Dendritic cell treated with granulocyte-macrophage colony-stimulating factor and Interleukin-4, amounts not matched to agents 40 ng/mL and 50 ng/mL, for 4 days (primary cell): ENCODE measurements at regions not wholly inside any gene's neighbourhood (a gene's known extent, or its start where the extent isn't known, plus 50 kb on each side); places are given as distances from the start of the nearest gene placed in this dataset.

Source experiments
- H3K27ac Mint-ChIP-seq: one replicate; pipeline ENCODE4 v1.8.0; 2022; ENCODE audit warnings: mild to moderate bottlenecking, mixed read lengths
- H3K27me3 Mint-ChIP-seq: one replicate; pipeline ENCODE4 v1.8.0; 2022; ENCODE audit warnings: mild to moderate bottlenecking, mixed read lengths
- H3K36me3 Mint-ChIP-seq: one replicate; pipeline ENCODE4 v1.8.0; 2022; ENCODE audit warnings: low read depth, mixed read lengths
- H3K4me1 Mint-ChIP-seq: one replicate; pipeline ENCODE4 v1.8.0; 2022; ENCODE audit warnings: low read depth, mixed read lengths
- H3K4me3 Mint-ChIP-seq: one replicate; pipeline ENCODE4 v1.8.0; 2022; ENCODE audit warnings: mild to moderate bottlenecking, moderate library complexity, mixed read lengths
- H3K9me3 Mint-ChIP-seq: one replicate; pipeline ENCODE4 v1.8.0; 2022; ENCODE audit warnings: mixed read lengths
- intact Hi-C: fragments of 100-400 bp; cut with micrococcal nuclease; formaldehyde crosslinking; loops from one replicate; pipeline ENCODE4 v1.15.0; 2022

- no peak overlapping the region for H3K4me3 Mint-ChIP-seq
- H3K27ac Mint-ChIP-seq, result no peak overlapping the region
- H3K9me3 Mint-ChIP-seq, result no peaks in the 10 kb centered on the region
- H3K27me3 Mint-ChIP-seq, result peaks cover 2% of the 10 kb centered on the region
- intact Hi-C loops, result loop anchor here (10.0 kb wide), 1 partner anchor 97 kb away; no protein-coding TSS in a partner anchor
- no peaks in the 10 kb centered on the region for H3K36me3 Mint-ChIP-seq
- peaks cover 33% of the 10 kb centered on the region for H3K4me1 Mint-ChIP-seq
Measured at GRCh38 chr5:56581426-56581825, 233.9 kb upstream of the MAP3K1 start.

- Mint-ChIP-seq H3K4me1 (peaks cover 28% of the 10 kb centered on the region), H3K27ac (peak overlapping the region; percentile 50), H3K9me3 (no peaks in the 10 kb centered on the region), H3K36me3 (no peaks in the 10 kb centered on the region), H3K4me3 (no peak overlapping the region), H3K27me3 (no peaks in the 10 kb centered on the region)
- intact Hi-C loops, result loop anchor here (10.0 kb wide), 1 partner anchor 96 kb away; no protein-coding TSS in a partner anchor
Measured at GRCh38 chr5:56580864-56581263, 234.5 kb upstream of the MAP3K1 start.

GRCh38 chr5:56575821-56576220, 239.5 kb upstream of the MAP3K1 start:
- no peak overlapping the region for H3K27ac Mint-ChIP-seq
- H3K4me3 Mint-ChIP-seq, result no peak overlapping the region
- H3K36me3 Mint-ChIP-seq, result no peaks in the 10 kb centered on the region
- no peaks in the 10 kb centered on the region for H3K27me3 Mint-ChIP-seq
- intact Hi-C loops, result no loop called here
- peaks cover 22% of the 10 kb centered on the region for H3K4me1 Mint-ChIP-seq
- H3K9me3 Mint-ChIP-seq, result no peaks in the 10 kb centered on the region

- Mint-ChIP-seq H3K36me3 (no peaks in the 10 kb centered on the region), H3K4me1 (peaks cover 16% of the 10 kb centered on the region), H3K4me3 (no peak overlapping the region), H3K9me3 (no peaks in the 10 kb centered on the region), H3K27ac (no peak overlapping the region), H3K27me3 (no peaks in the 10 kb centered on the region)
- intact Hi-C loops, result no loop called here
Measured at GRCh38 chr5:56574778-56575177, 240.6 kb upstream of the MAP3K1 start.

GRCh38 chr5:56569566-56569965, 245.8 kb upstream of the MAP3K1 start:
- Mint-ChIP-seq H3K4me1 (peaks cover 49% of the 10 kb centered on the region), H3K9me3 (no peaks in the 10 kb centered on the region), H3K27ac (peak overlapping the region; percentile 53), H3K36me3 (no peaks in the 10 kb centered on the region), H3K27me3 (no peaks in the 10 kb centered on the region), H3K4me3 (no peak overlapping the region)
- intact Hi-C loops, result no loop called here

DNA sequence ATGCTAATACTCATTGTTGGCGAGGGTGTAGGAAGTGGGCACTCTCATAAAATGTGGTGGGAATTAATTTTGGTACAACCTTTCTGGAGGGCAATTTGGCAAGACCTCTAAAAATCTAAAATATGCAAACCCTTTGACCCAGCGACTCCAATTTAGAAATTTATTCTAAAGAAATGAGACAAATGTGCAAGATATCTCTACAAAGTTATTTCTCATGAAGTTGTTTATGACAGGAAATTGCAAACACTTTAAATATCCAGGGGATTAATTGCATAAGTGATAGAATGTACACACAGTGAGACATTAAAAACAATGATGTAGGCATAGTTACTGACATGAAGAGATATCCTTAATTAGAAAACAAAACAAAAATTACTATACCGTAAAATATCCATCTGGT, 246.3 kb upstream of the MAP3K1 start:
- intact Hi-C loops, result no loop called here
- no peak overlapping the region for H3K27ac Mint-ChIP-seq

GRCh38 chr5:56567278-56567677, 248.1 kb upstream of the MAP3K1 start:
- Mint-ChIP-seq H3K36me3 (no peaks in the 10 kb centered on the region), H3K9me3 (no peaks in the 10 kb centered on the region), H3K4me1 (peaks cover 43% of the 10 kb centered on the region), H3K27ac (peak overlapping the region; percentile 13), H3K4me3 (no peak overlapping the region), H3K27me3 (no peaks in the 10 kb centered on the region)
- intact Hi-C loops, result no loop called here

More for the DNA sequence above, 246.3 kb upstream of the MAP3K1 start:
- Mint-ChIP-seq H3K4me1 (peaks cover 54% of the 10 kb centered on the region), H3K36me3 (no peaks in the 10 kb centered on the region), H3K27me3 (no peaks in the 10 kb centered on the region), H3K9me3 (no peaks in the 10 kb centered on the region), H3K4me3 (no peak overlapping the region)

GRCh38 chr5:56566374-56567249, 248.7 kb upstream of the MAP3K1 start:
- no peaks in the 10 kb centered on the region for H3K36me3 Mint-ChIP-seq
- H3K27ac Mint-ChIP-seq, result peak overlapping the region; percentile 13
- H3K9me3 Mint-ChIP-seq, result no peaks in the 10 kb centered on the region
- no peaks in the 10 kb centered on the region for H3K27me3 Mint-ChIP-seq
- peaks cover 41% of the 10 kb centered on the region for H3K4me1 Mint-ChIP-seq
- H3K4me3 Mint-ChIP-seq, result no peak overlapping the region
- intact Hi-C loops, result no loop called here

- Mint-ChIP-seq H3K9me3 (peaks cover 3% of the 10 kb centered on the region), H3K4me1 (peaks cover 44% of the 10 kb centered on the region), H3K36me3 (no peaks in the 10 kb centered on the region), H3K27ac (peak overlapping the region; percentile 4), H3K4me3 (no peak overlapping the region), H3K27me3 (no peaks in the 10 kb centered on the region)
- intact Hi-C loops, result no loop called here
Measured at GRCh38 chr5:56565644-56566043, 249.7 kb upstream of the MAP3K1 start.

DNA sequence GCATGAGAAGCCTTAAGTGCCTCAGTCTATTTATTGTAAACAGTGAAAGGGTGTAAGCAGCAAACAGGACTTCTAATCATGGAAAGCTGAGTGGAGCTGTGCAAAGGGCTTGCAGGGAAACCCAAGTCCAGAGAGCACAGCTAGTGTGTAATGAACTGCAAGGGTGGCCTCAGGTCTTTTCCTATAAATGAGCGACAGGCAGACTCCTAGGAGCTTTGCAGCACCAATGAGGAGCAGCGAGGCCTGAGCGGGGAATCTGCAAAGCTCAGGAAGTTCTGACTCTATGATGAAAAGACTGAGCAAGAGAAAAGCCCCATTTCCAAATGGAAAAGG, 250.1 kb upstream of the MAP3K1 start:
- H3K27ac Mint-ChIP-seq, result no peak overlapping the region
- H3K36me3 Mint-ChIP-seq, result no peaks in the 10 kb centered on the region
- H3K9me3 Mint-ChIP-seq, result peaks cover 7% of the 10 kb centered on the region
- H3K27me3 Mint-ChIP-seq, result no peaks in the 10 kb centered on the region
- H3K4me1 Mint-ChIP-seq, result peaks cover 48% of the 10 kb centered on the region
- H3K4me3 Mint-ChIP-seq, result peak overlapping the region; percentile 30
- intact Hi-C loops, result no loop called here

GRCh38 chr5:56564541-56565282, 250.6 kb upstream of the MAP3K1 start:
- peaks cover 11% of the 10 kb centered on the region for H3K9me3 Mint-ChIP-seq
- intact Hi-C loops, result no loop called here
- H3K36me3 Mint-ChIP-seq, result no peaks in the 10 kb centered on the region
- H3K27me3 Mint-ChIP-seq, result no peaks in the 10 kb centered on the region
- H3K27ac Mint-ChIP-seq, result no peak overlapping the region
- H3K4me1 Mint-ChIP-seq, result peaks cover 49% of the 10 kb centered on the region
- no peak overlapping the region for H3K4me3 Mint-ChIP-seq

DNA sequence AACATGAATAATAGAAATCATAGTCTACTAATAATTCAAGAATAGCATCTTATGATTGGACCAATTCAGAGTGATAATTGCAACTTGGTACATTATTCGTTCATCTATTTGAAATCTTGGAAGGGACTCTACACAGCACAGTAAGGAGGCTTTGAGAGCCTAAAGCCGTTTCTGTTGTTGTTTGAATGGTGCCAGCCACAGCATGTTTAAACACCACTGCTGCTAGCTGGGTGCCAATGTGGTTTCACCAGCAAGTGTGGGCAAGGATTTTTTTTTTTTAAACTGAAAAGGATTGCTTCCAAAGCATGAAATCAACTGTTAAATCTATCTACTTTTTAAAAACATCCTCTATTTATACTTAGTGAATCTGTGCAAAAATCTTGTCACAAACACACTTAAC, 253.9 kb upstream of the MAP3K1 start:
- peaks cover 11% of the 10 kb centered on the region for H3K9me3 Mint-ChIP-seq
- no peaks in the 10 kb centered on the region for H3K27me3 Mint-ChIP-seq
- H3K36me3 Mint-ChIP-seq, result no peaks in the 10 kb centered on the region
- intact Hi-C loops, result no loop called here
- H3K27ac Mint-ChIP-seq, result no peak overlapping the region
- H3K4me3 Mint-ChIP-seq, result no peak overlapping the region
- H3K4me1 Mint-ChIP-seq, result peaks cover 36% of the 10 kb centered on the region

GRCh38 chr5:56558131-56558745, 257.1 kb upstream of the MAP3K1 start:
- Mint-ChIP-seq H3K4me1 (peaks cover 12% of the 10 kb centered on the region), H3K4me3 (no peak overlapping the region), H3K36me3 (no peaks in the 10 kb centered on the region), H3K9me3 (peaks cover 11% of the 10 kb centered on the region), H3K27ac (no peak overlapping the region), H3K27me3 (no peaks in the 10 kb centered on the region)
- intact Hi-C loops, result no loop called here

GRCh38 chr5:56557198-56557597, 258.2 kb upstream of the MAP3K1 start:
- Mint-ChIP-seq H3K4me3 (no peak overlapping the region), H3K27ac (no peak overlapping the region), H3K4me1 (peaks cover 12% of the 10 kb centered on the region), H3K36me3 (no peaks in the 10 kb centered on the region), H3K27me3 (no peaks in the 10 kb centered on the region), H3K9me3 (peaks cover 11% of the 10 kb centered on the region)
- intact Hi-C loops, result no loop called here
